ENCODE measurements at regions not wholly inside any gene's neighbourhood (a gene's known extent, or its start where the extent isn't known, plus 50 kb on each side); places are given as distances from the start of the nearest gene placed in this dataset.

- no peak for TF ChIP-seq CTCF (conservative IDR thresholded peaks at IDR 0.05)
- no peak for TF ChIP-seq EZH2 (IDR thresholded peaks at IDR 0.05; ENCODE audit: low read depth)
Observed at GRCh38 chr2:41662461-41662860, 385.4 kb upstream of the PKDCC start.

Measured in PC-9 (cell line).